B cell (primary cell): ENCODE measurements at regions not wholly inside any gene's neighbourhood (a gene's known extent, or its start where the extent isn't known, plus 50 kb on each side); places are given as distances from the start of the nearest gene placed in this dataset.

ENCODE experiments used
- ATAC-seq: fragments of 200-7000 bp; cut with Tn5 transposase; one replicate; pipeline ENCODE4 v1.10.0; 2021; ENCODE audit warnings: low read depth, mild to moderate bottlenecking, moderate number of reproducible peaks, moderate library complexity
- CTCF ChIA-PET: fragments of 350-600 bp; sonication (Branson Sonifier 250); formaldehyde crosslinking; loops from one replicate; lab custom pipeline; 2021; ENCODE audit warnings: antibody characterized with exemption, inconsistent platforms; lab: Charles Lee
- POLR2A ChIA-PET: fragments of 350-600 bp; sonication (Branson Sonifier 250); formaldehyde crosslinking; loops from one replicate; lab custom pipeline; 2021; ENCODE audit warnings: antibody characterized with exemption; lab: Charles Lee
- DNase-seq: peaks from one replicate; pipeline ENCODE4 v3.0.0; 2013
- H2AFZ ChIP-seq: 2 replicates; pipeline ENCODE4 v1.6.1; 2012; ENCODE audit warnings: mild to moderate bottlenecking, low read depth, low read length; ENCODE audit not compliant: insufficient read depth, poor library complexity, severe bottlenecking
- H3K27ac ChIP-seq, 2 donors: 1 replicate in 1 of 2; 2 replicates in 1 of 2; pipeline ENCODE4 v1.5.1; 2012 to 2013; ENCODE audit warnings: low read length in 2 of 2, mild to moderate bottlenecking in 2 of 2, moderate library complexity in 1 of 2
- H3K27me3 ChIP-seq, 4 experiments: fragments of 200-600 bp in 1 of 4; sonication (generic) in 1 of 4; replicated peaks in 1 of 4; 1 replicate in 2 of 4; 2 replicates in 2 of 4; pipeline versions ENCODE4 v1.6.1 to v1.7.0; 2013 to 2016; ENCODE audit warnings: low read length in 3 of 4, mild to moderate bottlenecking in 2 of 4, mixed read lengths in 1 of 4, moderate library complexity in 1 of 4; ENCODE audit not compliant: insufficient read depth in 4 of 4, control insufficient read depth in 3 of 4; ENCODE audit errors: control extremely low read depth in 1 of 4
- H3K36me3 ChIP-seq, 2 experiments: replicated peaks in 1 of 2; 1 replicate in 1 of 2; 2 replicates in 1 of 2; pipeline versions ENCODE4 v1.6.1 to v1.7.1; 2013; ENCODE audit warnings: low read length in 1 of 2; ENCODE audit not compliant: insufficient read depth in 2 of 2, control insufficient read depth in 1 of 2; ENCODE audit errors: control extremely low read depth in 1 of 2, extremely low read depth in 1 of 2
- H3K4me1 ChIP-seq, 2 donors: fragments of 200-600 bp in 1 of 2; sonication (generic) in 1 of 2; 1 replicate in 1 of 2; 2 replicates in 1 of 2; pipeline versions ENCODE4 v1.5.1 to v1.6.1; 2013 to 2017; ENCODE audit warnings: low read length in 2 of 2; ENCODE audit not compliant: control insufficient read depth in 2 of 2, insufficient read depth in 2 of 2
- H3K4me2 ChIP-seq: replicated peaks from 2 replicates; pipeline ENCODE3; 2012; ENCODE audit warnings: mild to moderate bottlenecking, low read depth, low read length; ENCODE audit not compliant: poor library complexity, severe bottlenecking
- H3K4me3 ChIP-seq, 5 experiments: fragments of 200-600 bp in 1 of 5; sonication (generic) in 1 of 5; 1 replicate in 3 of 5; 2 replicates in 2 of 5; pipeline versions ENCODE4 v1.5.1 to v1.7.0; 2011 to 2016; ENCODE audit warnings: low read length in 4 of 5, mild to moderate bottlenecking in 4 of 5, low read depth in 2 of 5, control low read depth in 1 of 5, moderate library complexity in 1 of 5; ENCODE audit not compliant: insufficient read depth in 1 of 5; ENCODE audit errors: control extremely low read depth in 1 of 5, extremely low read depth in 1 of 5
- H3K79me2 ChIP-seq: fragments of 200-600 bp; sonication (generic); one replicate; pipeline ENCODE4 v1.6.0; 2016; ENCODE audit warnings: low read length; ENCODE audit not compliant: control insufficient read depth, insufficient read depth
- H3K9ac ChIP-seq: fragments of 200-600 bp; sonication (generic); 2 replicates; pipeline ENCODE4 v1.6.1; 2017; ENCODE audit warnings: mild to moderate bottlenecking, low read length, moderate library complexity
- H3K9me3 ChIP-seq, 3 donors: one replicate each; pipeline versions ENCODE4 v1.6.1 to v1.7.1; 2013; ENCODE audit warnings: low read length in 2 of 3; ENCODE audit not compliant: control insufficient read depth in 2 of 3, insufficient read depth in 1 of 3; ENCODE audit errors: control extremely low read depth in 1 of 3
- H4K20me1 ChIP-seq: 2 replicates; pipeline ENCODE4 v1.6.0; 2012; ENCODE audit warnings: mild to moderate bottlenecking, low read length; ENCODE audit not compliant: insufficient read depth, control insufficient read depth, poor library complexity, severe bottlenecking
- H3K27ac Mint-ChIP-seq: one replicate; pipeline ENCODE4 v1.8.0; 2021; ENCODE audit warnings: mixed read lengths
- H3K27me3 Mint-ChIP-seq: one replicate; pipeline ENCODE4 v1.8.0; 2021; ENCODE audit warnings: mixed read lengths
- H3K4me1 Mint-ChIP-seq: one replicate; pipeline ENCODE4 v1.8.0; 2021; ENCODE audit warnings: mixed read lengths
- H3K4me3 Mint-ChIP-seq: one replicate; pipeline ENCODE4 v1.8.0; 2021; ENCODE audit warnings: mixed read lengths
- H3K9me3 Mint-ChIP-seq: one replicate; pipeline ENCODE4 v1.8.0; 2022; ENCODE audit warnings: mixed read lengths; ENCODE audit not compliant: insufficient read depth
- EZH2 ChIP-seq: IDR thresholded peaks from 2 replicates; pipeline ENCODE4 v1.6.1; 2012; ENCODE audit warnings: borderline replicate concordance, low read depth, mild to moderate bottlenecking, moderate library complexity, low read length; ENCODE audit not compliant: insufficient read depth, poor library complexity, severe bottlenecking
- WGBS: methylation state at CpG from one replicate; pipeline ENCODE4 v1.1.5; 2013; ENCODE audit warnings: missing lambda C conversion rate; ENCODE audit not compliant: insufficient coverage; 5-methylcytosine and 5-hydroxymethylcytosine counted together
- intact Hi-C: fragments of 100-400 bp; cut with micrococcal nuclease; formaldehyde crosslinking; loops from one replicate; pipeline ENCODE4 v1.10.0; 2022
- TF ChIP-seq, protein P1 (sequence below): fragments of 200-600 bp; IDR thresholded peaks from one replicate; pipeline ENCODE4 v1.8.0; 2022; ENCODE audit warnings: antibody characterized with exemption, mild to moderate bottlenecking

- Histone ChIP-seq H3K9ac (no peak overlapping the region), H3K4me1 (peaks cover 3 to 4% of the 10 kb centered on the region in 2 donors), H2AFZ (no peak overlapping the region), H3K79me2 (no peaks in the 10 kb centered on the region), H4K20me1 (no peaks in the 10 kb centered on the region), H3K9me3 (peaks cover 0 to 4% (median 1%) of the 10 kb centered on the region in 3 donors), H3K27ac (no peak overlapping the region), H3K36me3 (no peaks in the 10 kb centered on the region), H3K27me3 (no peaks in the 10 kb centered on the region), H3K4me2 (no peak overlapping the region), H3K4me3 (no peak overlapping the region)
- Mint-ChIP-seq H3K4me3 (no peak overlapping the region), H3K27ac (no peak overlapping the region), H3K27me3 (no peaks in the 10 kb centered on the region), H3K9me3 (peaks cover 6% of the 10 kb centered on the region), H3K4me1 (peaks cover 2% of the 10 kb centered on the region)
- CTCF ChIA-PET: interaction anchor here (0.7 to 17.3 kb wide), 8 partner anchors 14 to 507 kb away, joined by 4 to 858 read pairs (median 4); partner anchors contain the start of gene BCAR3
- ATAC-seq (no peak), DNase-seq (no peak)
- intact Hi-C loops: loop anchor here (10.0 kb wide), 1 partner anchor 507 kb away; no protein-coding TSS in a partner anchor
- 93% methylated on average over 5 of the region's 7 CpGs for WGBS
- POLR2A ChIA-PET: no interaction called here
- TF ChIP-seq, protein P1, sequence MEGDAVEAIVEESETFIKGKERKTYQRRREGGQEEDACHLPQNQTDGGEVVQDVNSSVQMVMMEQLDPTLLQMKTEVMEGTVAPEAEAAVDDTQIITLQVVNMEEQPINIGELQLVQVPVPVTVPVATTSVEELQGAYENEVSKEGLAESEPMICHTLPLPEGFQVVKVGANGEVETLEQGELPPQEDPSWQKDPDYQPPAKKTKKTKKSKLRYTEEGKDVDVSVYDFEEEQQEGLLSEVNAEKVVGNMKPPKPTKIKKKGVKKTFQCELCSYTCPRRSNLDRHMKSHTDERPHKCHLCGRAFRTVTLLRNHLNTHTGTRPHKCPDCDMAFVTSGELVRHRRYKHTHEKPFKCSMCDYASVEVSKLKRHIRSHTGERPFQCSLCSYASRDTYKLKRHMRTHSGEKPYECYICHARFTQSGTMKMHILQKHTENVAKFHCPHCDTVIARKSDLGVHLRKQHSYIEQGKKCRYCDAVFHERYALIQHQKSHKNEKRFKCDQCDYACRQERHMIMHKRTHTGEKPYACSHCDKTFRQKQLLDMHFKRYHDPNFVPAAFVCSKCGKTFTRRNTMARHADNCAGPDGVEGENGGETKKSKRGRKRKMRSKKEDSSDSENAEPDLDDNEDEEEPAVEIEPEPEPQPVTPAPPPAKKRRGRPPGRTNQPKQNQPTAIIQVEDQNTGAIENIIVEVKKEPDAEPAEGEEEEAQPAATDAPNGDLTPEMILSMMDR: no peak
These were observed 67.5 kb downstream of the DNTTIP2 start for GRCh38 chr1:93811326-93812065.

- Mint-ChIP-seq H3K9me3 (peaks cover 6% of the 10 kb centered on the region), H3K4me3 (no peak overlapping the region), H3K27me3 (no peaks in the 10 kb centered on the region), H3K27ac (no peak overlapping the region), H3K4me1 (no peaks in the 10 kb centered on the region)
- TF ChIP-seq, protein P1: no peak
- no peak for TF ChIP-seq EZH2
- Histone ChIP-seq H3K4me3 (no peak overlapping the region), H3K27me3 (no peaks in the 10 kb centered on the region), H3K79me2 (no peaks in the 10 kb centered on the region), H3K9ac (no peak overlapping the region), H3K4me2 (no peak overlapping the region), H3K9me3 (peaks cover 0 to 4% (median 1%) of the 10 kb centered on the region in 3 donors), H3K27ac (no peak overlapping the region), H4K20me1 (no peaks in the 10 kb centered on the region), H3K4me1 (no peaks in the 10 kb centered on the region), H2AFZ (no peak overlapping the region), H3K36me3 (no peaks in the 10 kb centered on the region)
- POLR2A ChIA-PET: no interaction called here
- no peak for ATAC-seq
- WGBS: no CpG with 5 or more reads among the region's 3 CpGs
- intact Hi-C loops: loop anchor here (10.0 kb wide), 1 partner anchor 506 kb away; no protein-coding TSS in a partner anchor
- CTCF ChIA-PET: interaction anchor here (1.1 to 17.3 kb wide), 3 partner anchors 34 to 181 kb away, joined by 4 to 858 read pairs (median 63); no protein-coding TSS in a partner anchor
- DNase-seq: no peak
These were observed 68.7 kb downstream of the DNTTIP2 start for GRCh38 chr1:93810316-93810715.
